Fibroblast of lung (primary cell): ENCODE measurements at regions not wholly inside any gene's neighbourhood (a gene's known extent, or its start where the extent isn't known, plus 50 kb on each side); places are given as distances from the start of the nearest gene placed in this dataset.

Experiments used
- EZH2 ChIP-seq: IDR thresholded peaks from 2 replicates; pipeline ENCODE4 v1.5.1; 2012; ENCODE audit warnings: low read length, control low read depth, mild to moderate bottlenecking; ENCODE audit errors: missing control alignments
- TF ChIP-seq, protein P1 (sequence below), 2 donors: IDR thresholded peaks in 1 of 2; conservative IDR thresholded peaks in 1 of 2; 1 replicate in 1 of 2; 2 replicates in 1 of 2; pipeline ENCODE4 v1.5.1; 2011 to 2012; ENCODE audit warnings: low read length in 2 of 2, control low read depth in 1 of 2, inconsistent platforms in 1 of 2, low read depth in 1 of 2, mild to moderate bottlenecking in 1 of 2

DNA sequence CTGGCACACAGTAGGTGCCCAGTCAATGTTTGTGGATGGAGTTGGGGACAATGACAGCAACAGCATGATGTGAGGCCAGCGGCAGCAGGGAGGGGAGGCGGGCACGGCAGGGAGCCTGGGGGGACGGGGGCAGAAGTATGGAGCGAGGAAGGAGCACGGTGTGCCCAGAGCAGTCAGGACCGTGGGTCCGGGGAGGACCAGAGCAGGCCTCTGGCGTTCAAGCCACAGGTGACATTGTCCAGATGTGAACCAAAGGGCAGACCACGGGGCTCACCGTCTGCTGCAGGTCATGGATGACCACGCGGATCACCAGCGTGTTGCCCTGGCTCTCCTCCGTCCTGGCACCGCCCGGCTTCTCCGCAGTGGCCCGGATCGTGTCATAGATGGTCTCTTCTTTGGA is 105.5 kb downstream of the SHANK2 start:
- TF ChIP-seq EZH2 = no peak
- TF ChIP-seq, protein P1, sequence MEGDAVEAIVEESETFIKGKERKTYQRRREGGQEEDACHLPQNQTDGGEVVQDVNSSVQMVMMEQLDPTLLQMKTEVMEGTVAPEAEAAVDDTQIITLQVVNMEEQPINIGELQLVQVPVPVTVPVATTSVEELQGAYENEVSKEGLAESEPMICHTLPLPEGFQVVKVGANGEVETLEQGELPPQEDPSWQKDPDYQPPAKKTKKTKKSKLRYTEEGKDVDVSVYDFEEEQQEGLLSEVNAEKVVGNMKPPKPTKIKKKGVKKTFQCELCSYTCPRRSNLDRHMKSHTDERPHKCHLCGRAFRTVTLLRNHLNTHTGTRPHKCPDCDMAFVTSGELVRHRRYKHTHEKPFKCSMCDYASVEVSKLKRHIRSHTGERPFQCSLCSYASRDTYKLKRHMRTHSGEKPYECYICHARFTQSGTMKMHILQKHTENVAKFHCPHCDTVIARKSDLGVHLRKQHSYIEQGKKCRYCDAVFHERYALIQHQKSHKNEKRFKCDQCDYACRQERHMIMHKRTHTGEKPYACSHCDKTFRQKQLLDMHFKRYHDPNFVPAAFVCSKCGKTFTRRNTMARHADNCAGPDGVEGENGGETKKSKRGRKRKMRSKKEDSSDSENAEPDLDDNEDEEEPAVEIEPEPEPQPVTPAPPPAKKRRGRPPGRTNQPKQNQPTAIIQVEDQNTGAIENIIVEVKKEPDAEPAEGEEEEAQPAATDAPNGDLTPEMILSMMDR (conservative IDR thresholded peaks at IDR 0.05 in 1 of 2, IDR thresholded peaks at IDR 0.05 in 1 of 2; ENCODE audit: low read depth in 1 of 2, low read length in 2 of 2) = no peak
